ENCODE measurements at regions not wholly inside any gene's neighbourhood (a gene's known extent, or its start where the extent isn't known, plus 50 kb on each side); places are given as distances from the start of the nearest gene placed in this dataset.
"Not testable (repeated sequence)": the region's sequence is repeated elsewhere in the genome, so short reads cannot be mapped to it uniquely, and the experiment has no call there.

DNA sequence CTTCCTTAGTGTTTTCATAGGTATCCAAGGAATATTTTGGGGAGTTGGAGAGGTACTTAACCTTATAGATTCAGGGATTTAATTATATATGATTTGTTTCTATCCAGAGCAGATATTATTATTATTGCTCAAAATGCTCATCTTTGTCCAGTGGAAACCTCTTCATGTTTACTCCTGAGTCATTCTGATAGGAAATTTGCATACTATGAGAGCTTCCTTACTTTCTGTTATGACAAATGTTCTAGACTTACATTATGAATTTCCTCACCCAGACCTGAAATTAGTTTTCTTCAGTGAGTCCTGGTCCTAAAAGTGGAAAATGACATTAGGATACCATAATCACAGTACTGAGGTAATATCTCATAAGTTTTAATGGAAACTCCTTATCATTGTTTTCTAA, 57.5 kb upstream of the PLPPR5 start:
- no peak for DNase-seq

GRCh38 chr1:99069146-99069545, 64.5 kb upstream of the PLPPR5 start:
- DNase-seq, result no peak

- not testable (repeated sequence) for DNase-seq
Measured at GRCh38 chr1:99078529-99078928, 73.9 kb upstream of the PLPPR5 start.

DNA sequence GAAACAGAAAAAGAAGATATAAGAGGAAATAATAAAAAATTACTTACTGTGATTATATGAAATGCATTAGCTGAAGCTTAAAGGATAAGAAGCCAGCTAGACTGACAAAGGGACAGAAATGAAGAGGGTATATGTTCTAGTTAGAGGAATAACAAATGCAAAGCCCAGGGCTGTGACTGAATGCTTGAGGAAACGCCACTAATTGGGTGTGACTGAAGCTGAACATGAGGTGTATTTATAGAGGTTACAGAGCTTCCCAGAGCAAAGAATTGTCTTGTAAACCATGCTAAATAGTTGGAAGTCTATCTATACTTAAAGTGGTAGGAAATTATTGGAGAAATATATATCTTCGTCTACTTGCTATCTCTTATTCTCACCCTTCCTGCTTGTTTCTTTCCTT, 77.7 kb upstream of the PLPPR5 start:
- DNase-seq, result no peak

GRCh38 chr1:99083338-99083737, 78.7 kb upstream of the PLPPR5 start:
- DNase-seq, result no peak

- no peak for DNase-seq
Measured at GRCh38 chr1:99084562-99084961, 79.9 kb upstream of the PLPPR5 start.

DNA sequence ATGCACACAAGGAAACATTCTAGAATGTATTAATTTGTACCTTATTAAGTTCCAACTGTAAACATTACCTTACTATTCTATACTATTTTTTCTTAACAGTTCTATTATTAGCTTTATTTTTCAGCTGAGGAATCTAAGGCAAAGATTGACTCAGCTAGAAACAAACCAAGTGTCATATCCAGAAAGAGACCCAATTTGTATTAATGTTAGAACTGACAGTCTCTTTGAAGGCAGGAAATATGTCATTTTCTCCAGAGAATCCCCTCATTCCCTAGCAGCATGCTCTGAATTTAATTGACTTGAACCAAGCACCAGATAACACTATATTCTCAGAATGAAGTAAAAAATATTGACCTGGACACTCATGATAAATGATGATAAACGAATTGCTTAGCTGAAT, 81.4 kb upstream of the PLPPR5 start:
- no peak for DNase-seq

DNA sequence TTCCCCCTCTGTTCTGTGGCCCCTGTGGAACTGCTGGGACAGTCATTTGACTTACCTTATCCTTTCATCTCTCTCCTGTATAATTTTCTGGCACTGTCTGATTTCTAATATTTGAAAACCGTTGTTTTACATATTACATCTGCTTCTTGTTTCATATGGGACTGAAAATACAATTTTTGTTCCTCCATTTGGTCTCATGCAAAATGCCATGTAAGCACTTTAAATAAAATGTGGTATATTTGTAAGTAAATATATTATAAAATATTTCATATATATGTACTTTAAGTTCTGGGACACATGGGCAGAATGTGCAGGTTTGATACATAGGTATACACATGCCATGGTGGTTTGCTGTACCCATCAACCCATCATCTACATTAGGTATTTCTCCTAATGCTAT, 93.9 kb upstream of the PLPPR5 start:
- DNase-seq, result no peak

- DNase-seq, result no peak
Measured at GRCh38 chr1:99106274-99106673, 101.6 kb upstream of the PLPPR5 start.

DNA sequence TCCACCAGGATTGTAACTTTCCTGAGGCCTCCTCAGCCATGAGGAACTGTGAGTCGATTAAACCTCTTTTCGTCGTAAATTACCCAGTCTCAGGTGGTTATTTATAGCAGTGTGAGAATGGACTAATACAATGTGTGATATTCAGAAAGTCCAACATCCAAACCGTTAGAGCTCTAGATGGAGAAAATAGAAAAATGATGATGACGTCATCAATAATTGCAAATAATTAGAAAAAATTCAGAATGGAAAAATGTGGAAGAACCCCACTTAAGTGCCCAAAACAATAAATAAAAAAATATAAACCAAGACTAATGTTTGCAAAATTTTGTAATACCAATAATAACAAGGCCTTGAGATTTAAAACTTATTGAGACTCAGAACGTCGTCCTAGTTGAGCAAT, 103.0 kb upstream of the PLPPR5 start:
- DNase-seq, result no peak

GRCh38 chr1:99110140-99111041, 105.7 kb upstream of the PLPPR5 start:
- DNase-seq, result no peak

DNA sequence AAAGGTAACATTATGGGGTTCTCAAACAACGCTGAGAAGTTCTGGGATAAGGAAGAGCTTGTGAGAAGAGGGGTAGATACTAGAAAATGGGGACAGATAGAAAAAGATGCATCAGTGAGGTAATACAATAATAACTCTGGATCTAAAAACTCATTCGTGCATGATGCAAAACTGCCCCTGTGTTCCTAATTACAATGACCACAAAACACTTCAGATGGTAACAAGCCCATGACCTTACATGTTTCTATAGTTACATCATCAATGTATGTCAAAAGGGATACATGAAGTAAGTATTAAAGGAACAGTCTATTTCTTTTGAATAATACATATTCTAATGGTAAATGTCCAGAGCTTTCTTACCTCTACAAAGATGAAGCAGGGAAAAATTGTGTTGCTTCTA, 110.6 kb upstream of the PLPPR5 start:
- DNase-seq, result no peak

DNA sequence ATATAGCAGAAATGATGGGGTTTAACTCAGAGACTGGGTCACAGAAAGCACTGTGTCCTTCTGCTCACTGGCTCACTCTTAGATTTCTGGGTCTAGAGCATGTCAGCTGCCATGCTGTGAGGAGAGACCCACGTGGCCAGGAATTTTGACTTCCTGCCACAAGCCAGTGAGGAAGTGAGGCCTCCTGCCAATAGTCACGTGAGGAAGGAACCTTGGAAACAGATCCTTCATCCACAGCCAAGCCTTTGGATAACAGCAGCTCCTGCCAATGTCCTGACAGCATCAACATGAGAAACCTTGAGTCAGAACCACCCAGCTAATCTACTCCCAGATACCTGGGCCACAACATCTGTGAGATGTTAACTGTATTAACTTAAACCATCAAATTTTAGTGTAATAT, 114.5 kb upstream of the PLPPR5 start:
- no peak for DNase-seq

- DNase-seq, result no peak
Measured at GRCh38 chr1:99122039-99122438, 117.4 kb upstream of the PLPPR5 start.

- no peak for DNase-seq
Measured at GRCh38 chr1:99123936-99124335, 119.3 kb upstream of the PLPPR5 start.

DNA sequence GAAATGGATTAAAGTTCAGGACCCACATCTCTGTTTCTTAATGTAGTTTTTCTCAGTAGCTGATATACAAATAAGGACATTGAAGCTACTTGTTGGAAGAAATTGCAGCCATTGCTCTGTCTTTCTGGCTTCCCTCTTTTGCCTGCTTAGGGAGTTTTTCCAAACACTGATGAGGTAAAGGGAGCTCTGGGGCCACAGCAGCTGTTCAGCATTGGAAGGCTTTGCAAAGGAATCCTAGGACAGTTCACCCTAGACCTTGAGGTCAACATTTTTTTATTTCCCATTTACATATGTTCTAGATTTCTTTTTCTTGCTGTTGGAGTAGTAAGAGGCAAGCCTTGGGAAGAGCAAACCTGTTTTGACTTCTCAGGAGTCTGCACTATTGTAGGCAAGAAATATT, 126.9 kb upstream of the PLPPR5 start:
- no peak for DNase-seq

- no peak for DNase-seq
Measured at GRCh38 chr1:99133756-99134500, 129.3 kb upstream of the PLPPR5 start.

- DNase-seq, result no peak
Measured at GRCh38 chr1:99137554-99138206, 126.6 kb upstream of the PLPPR4 start.

- DNase-seq, result no peak
Measured at GRCh38 chr1:99139876-99140275, 124.4 kb upstream of the PLPPR4 start.

- DNase-seq, result no peak
Measured at GRCh38 chr1:99146129-99146848, 118.0 kb upstream of the PLPPR4 start.

DNA sequence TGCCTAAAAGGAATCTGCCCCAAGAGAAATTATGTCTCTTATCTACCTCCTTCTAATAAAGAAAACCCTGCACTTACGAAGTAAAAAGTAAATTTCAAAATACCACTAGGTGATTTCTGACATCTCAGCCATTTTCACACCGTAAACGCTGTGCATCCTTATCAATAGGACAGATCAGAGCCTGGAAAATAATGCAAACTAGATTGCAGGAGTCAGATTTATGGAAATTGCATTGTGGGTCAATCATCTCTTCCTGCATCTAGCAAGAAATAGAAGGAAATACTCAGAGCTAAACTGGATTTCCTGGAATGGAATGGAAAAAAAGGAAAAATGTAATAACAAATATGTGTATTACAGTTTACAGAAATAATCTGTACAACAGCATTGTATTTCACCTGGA, 114.3 kb upstream of the PLPPR4 start:
- DNase-seq, result no peak

GRCh38 chr1:99152132-99152531, 112.2 kb upstream of the PLPPR4 start:
- no peak for DNase-seq

DNA sequence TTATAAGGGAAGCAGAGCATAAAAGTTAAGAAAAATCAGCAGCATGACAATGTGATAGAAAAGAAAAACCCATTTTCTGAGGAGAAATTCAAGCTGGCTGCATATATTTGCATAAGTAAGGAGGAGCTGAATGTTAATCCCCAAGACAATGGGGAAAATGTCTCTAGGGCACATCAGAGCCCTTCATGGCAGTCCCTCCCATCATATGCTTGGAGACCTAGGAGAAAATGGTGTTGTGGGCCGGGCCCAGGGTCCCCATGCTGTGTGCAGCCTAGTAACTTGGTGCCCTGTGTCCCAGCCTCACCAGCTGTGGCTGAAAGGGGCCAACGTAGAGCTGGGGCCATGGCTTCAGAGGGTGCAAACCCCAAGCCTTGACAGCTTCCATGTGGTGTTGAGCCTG, 100.6 kb upstream of the PLPPR4 start:
- DNase-seq, result no peak
